Uterus (tissue), 3 donors: ENCODE measurements at regions not wholly inside any gene's neighbourhood (a gene's known extent, or its start where the extent isn't known, plus 50 kb on each side); places are given as distances from the start of the nearest gene placed in this dataset.

ENCODE experiments used
- DNase-seq, 2 donors: peaks; one replicate each; pipeline ENCODE4 v3.0.0-alpha.2; 2019 to 2020
- H3K27ac ChIP-seq, 2 donors: fragments of 200-600 bp; sonication (generic); 1 replicate in 1 of 2; 2 replicates in 1 of 2; pipeline ENCODE4 v1.5.1; 2016 to 2018
- H3K27me3 ChIP-seq, 2 donors: fragments of 200-600 bp; sonication (generic); one replicate each; pipeline ENCODE4 v1.5.1; 2018 to 2019; ENCODE audit warnings: control low read depth in 1 of 2
- H3K36me3 ChIP-seq, 2 donors: fragments of 200-600 bp; sonication (generic); one replicate each; pipeline ENCODE4 v1.5.1; 2019; ENCODE audit warnings: control low read depth in 1 of 2
- H3K4me1 ChIP-seq, 2 donors: fragments of 200-600 bp; sonication (generic); one replicate each; pipeline ENCODE4 v1.5.1; 2018 to 2019; ENCODE audit warnings: control low read depth in 1 of 2
- H3K4me3 ChIP-seq, 2 donors: fragments of 200-600 bp; sonication (generic); 1 replicate in 1 of 2; 2 replicates in 1 of 2; pipeline ENCODE4 v1.5.1; 2018 to 2019; ENCODE audit warnings: mild to moderate bottlenecking in 1 of 2
- H3K9me3 ChIP-seq, 2 donors: fragments of 200-600 bp; sonication (generic); one replicate each; pipeline ENCODE4 v1.5.1; 2019; ENCODE audit warnings: control low read depth in 1 of 2
- POLR2A ChIP-seq, 2 donors: fragments of 450-650 bp; IDR thresholded peaks; one replicate each; pipeline ENCODE4 v1.6.1; 2016; ENCODE audit warnings: antibody characterized with exemption in 2 of 2, mild to moderate bottlenecking in 1 of 2, moderate library complexity in 1 of 2
- intact Hi-C: fragments of 100-400 bp; cut with DNase I; formaldehyde crosslinking; loops from one replicate; pipeline ENCODE4 v1.15.1; 2023; ENCODE audit warnings: low total_unique reads
- TF ChIP-seq, protein P1 (sequence below), 4 experiments: fragments of 200-600 bp in 2 of 4; fragments of 450-650 bp in 2 of 4; sonication (generic) in 2 of 4; IDR thresholded peaks; one replicate each; pipeline ENCODE4 v1.5.1; 2016 to 2019; ENCODE audit warnings: antibody characterized with exemption in 4 of 4, mild to moderate bottlenecking in 2 of 4, moderate library complexity in 1 of 4
- donor health status: DM: yes; HTN: yes; CAD: no.

DNA sequence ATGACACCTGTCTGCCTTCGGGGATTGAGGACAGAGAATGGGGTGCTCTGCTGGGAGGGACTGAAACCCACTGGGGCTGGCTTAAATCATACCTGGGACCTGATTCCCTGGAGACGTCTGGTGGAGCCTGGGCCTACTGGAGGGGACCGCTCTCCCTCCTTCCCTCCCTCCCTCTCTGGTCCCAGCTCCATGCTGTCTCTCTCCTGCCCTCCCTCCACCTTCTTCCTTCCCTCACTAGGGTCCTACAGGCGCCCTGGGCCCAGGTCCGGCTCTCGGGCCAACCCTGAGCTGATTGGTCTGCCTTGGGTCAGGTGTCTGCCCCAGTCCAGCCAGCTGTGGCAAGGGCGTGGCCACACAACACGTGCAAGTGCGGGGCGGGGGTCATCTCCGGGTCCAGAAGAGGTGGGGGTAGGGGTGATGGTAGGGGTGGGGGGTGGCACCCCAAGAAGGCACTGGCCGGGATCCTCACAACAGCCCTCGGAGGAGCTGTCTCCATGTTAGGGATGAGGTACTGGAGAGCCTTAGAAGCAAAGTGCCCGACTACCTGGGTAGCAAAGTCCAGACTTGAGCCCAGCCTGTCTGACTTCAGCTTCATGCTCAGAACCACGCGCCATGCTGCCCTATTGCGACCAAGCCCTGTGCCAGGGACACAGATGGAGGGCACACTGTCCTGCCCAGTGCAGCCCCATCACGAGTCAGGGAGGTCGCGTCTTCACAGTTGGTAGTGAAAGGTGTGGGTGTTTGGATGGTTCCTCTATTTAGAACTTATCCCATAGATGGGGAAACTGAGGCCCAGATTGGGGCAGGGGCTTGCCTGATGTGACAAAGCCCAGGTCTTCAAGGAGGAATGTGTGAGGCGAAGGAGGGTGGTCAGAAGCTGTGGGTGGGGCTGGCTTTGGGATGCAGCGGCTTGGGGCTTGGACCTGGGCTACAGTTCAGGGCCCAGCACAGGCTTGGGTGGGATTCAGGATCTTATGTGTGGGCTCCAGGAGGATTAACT is 574.1 kb downstream of the PTPRU start:
- intact Hi-C loops, result no loop called here
- H3K4me1 ChIP-seq, result no peaks in the 10 kb centered on the region
- H3K4me3 ChIP-seq, result no peak overlapping the region
- H3K9me3 ChIP-seq, result no peaks in the 10 kb centered on the region
- no peaks in the 10 kb centered on the region for H3K36me3 ChIP-seq
- H3K27ac ChIP-seq, result no peak overlapping the region
- DNase-seq, result peak in 1 of 2 donors; percentile 7
- no peak for TF ChIP-seq POLR2A (IDR thresholded peaks at IDR 0.05)
- TF ChIP-seq, protein P1, sequence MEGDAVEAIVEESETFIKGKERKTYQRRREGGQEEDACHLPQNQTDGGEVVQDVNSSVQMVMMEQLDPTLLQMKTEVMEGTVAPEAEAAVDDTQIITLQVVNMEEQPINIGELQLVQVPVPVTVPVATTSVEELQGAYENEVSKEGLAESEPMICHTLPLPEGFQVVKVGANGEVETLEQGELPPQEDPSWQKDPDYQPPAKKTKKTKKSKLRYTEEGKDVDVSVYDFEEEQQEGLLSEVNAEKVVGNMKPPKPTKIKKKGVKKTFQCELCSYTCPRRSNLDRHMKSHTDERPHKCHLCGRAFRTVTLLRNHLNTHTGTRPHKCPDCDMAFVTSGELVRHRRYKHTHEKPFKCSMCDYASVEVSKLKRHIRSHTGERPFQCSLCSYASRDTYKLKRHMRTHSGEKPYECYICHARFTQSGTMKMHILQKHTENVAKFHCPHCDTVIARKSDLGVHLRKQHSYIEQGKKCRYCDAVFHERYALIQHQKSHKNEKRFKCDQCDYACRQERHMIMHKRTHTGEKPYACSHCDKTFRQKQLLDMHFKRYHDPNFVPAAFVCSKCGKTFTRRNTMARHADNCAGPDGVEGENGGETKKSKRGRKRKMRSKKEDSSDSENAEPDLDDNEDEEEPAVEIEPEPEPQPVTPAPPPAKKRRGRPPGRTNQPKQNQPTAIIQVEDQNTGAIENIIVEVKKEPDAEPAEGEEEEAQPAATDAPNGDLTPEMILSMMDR (IDR thresholded peaks at IDR 0.05), result no peak
- no peaks in the 10 kb centered on the region for H3K27me3 ChIP-seq

DNA sequence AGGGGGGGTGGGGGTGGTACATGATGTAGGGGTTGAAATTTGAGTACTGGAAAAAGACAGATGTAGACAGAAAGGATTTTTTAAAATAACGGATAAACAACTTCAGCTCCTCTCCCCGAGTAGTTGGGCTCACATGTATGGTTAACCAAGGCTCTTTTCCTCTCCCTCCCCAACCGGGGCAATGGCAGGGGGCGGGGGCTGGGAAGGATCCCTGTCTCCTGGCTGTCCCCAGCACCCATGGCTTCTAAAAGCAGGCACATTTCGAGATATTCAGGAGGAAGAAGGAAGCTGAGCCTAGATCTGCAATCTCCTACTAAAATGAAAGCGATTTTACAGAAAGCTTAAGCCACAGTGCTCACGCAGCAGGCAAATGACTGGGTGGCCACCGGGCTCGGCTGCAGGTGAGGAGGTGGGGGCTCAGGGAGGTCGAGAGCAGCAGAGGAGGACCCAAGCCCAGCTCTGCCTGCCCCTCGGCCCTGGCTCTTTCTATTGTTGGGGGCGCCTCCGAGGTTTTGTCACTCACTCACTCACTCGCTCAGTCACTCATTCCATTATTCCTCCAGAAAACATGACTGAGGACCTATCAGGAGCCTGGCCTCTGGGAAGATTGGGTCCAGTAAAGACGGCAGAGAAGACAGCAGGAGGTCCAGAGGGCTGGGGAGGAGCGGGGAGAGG is 573.3 kb downstream of the PTPRU start:
- Histone ChIP-seq H3K27ac (no peak overlapping the region), H3K9me3 (no peaks in the 10 kb centered on the region), H3K27me3 (no peaks in the 10 kb centered on the region), H3K36me3 (no peaks in the 10 kb centered on the region), H3K4me3 (no peak overlapping the region), H3K4me1 (no peaks in the 10 kb centered on the region)
- intact Hi-C loops, result no loop called here
- peak in 1 of 2 donors; percentile 2 for DNase-seq
- no peak for TF ChIP-seq POLR2A (IDR thresholded peaks at IDR 0.05)
- TF ChIP-seq, protein P1 (IDR thresholded peaks at IDR 0.05), result no peak

DNA sequence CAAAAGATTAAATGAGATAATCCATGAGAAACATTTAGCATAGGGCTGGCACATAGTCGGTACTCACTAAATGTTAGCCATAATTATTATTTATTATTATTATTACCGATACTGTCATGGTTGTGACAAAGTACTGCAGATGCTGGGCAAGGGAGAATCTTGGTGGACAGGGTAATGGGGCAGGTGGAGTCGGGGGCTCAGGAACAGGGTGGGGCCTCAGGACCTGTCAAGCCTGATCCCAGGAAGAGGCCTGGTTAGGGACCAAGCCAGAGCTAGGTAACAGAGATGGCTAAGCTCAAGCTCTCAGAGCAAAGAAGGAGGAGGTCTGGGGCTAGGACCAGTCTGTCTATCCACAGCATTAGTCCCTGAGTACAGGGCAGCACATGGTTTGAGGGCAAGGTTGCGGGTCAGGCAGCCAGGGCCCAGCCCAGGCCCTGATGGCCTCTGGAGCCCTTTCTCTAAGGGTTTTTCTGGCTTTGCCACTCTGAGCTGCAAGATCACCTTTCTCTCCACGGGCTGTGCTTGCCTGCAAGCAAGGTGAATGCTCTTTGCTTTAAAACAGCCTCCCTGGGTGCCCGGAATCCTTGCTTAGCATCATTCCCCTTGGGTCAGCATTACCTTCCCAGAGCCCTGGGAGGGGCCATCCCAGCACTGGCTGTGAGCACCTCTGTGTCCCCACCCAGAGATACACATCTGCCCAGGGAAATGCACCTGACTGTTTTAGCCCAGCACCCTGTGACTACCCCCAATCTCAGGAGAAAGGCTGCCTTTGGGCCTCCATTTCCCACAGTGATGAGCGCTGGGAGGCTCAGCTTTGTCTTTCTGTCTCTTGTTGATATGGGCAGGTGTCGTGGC is 572.0 kb downstream of the PTPRU start:
- H3K27ac ChIP-seq, result no peak overlapping the region
- no peaks in the 10 kb centered on the region for H3K9me3 ChIP-seq
- no peaks in the 10 kb centered on the region for H3K36me3 ChIP-seq
- H3K27me3 ChIP-seq, result no peaks in the 10 kb centered on the region
- H3K4me1 ChIP-seq, result no peaks in the 10 kb centered on the region
- TF ChIP-seq POLR2A (IDR thresholded peaks at IDR 0.05), result no peak
- TF ChIP-seq, protein P1 (IDR thresholded peaks at IDR 0.05), result no peak
- peak in 1 of 2 donors; percentile 3 for DNase-seq
- intact Hi-C loops, result no loop called here
- H3K4me3 ChIP-seq, result no peak overlapping the region

GRCh38 chr1:29807689-29808088 is 571.4 kb downstream of the PTPRU start:
- no peak overlapping the region for H3K27ac ChIP-seq
- H3K4me3 ChIP-seq, result no peak overlapping the region
- TF ChIP-seq POLR2A (IDR thresholded peaks at IDR 0.05), result no peak
- TF ChIP-seq, protein P1 (IDR thresholded peaks at IDR 0.05), result no peak
- H3K27me3 ChIP-seq, result no peaks in the 10 kb centered on the region
- intact Hi-C loops, result no loop called here
- H3K4me1 ChIP-seq, result no peaks in the 10 kb centered on the region
- DNase-seq, result no peak
- H3K9me3 ChIP-seq, result no peaks in the 10 kb centered on the region
- no peaks in the 10 kb centered on the region for H3K36me3 ChIP-seq
